Renal cortex interstitium (tissue), 11 donors: ENCODE measurements at regions not wholly inside any gene's neighbourhood (a gene's known extent, or its start where the extent isn't known, plus 50 kb on each side); places are given as distances from the start of the nearest gene placed in this dataset.
A peak's percentile ranks its signal among the peaks of the same experiment; 100 is the strongest.
"Not testable (repeated sequence)": the region's sequence is repeated elsewhere in the genome, so short reads cannot be mapped to it uniquely, and the experiment has no call there.

Experiments
- DNase-seq, 11 donors: peaks; one replicate each; pipeline ENCODE4 v3.0.0-alpha.2; 2013; ENCODE audit warnings: low read depth in 9 of 11, low spot score in 4 of 11; ENCODE audit errors: extremely low read depth in 1 of 11

DNA sequence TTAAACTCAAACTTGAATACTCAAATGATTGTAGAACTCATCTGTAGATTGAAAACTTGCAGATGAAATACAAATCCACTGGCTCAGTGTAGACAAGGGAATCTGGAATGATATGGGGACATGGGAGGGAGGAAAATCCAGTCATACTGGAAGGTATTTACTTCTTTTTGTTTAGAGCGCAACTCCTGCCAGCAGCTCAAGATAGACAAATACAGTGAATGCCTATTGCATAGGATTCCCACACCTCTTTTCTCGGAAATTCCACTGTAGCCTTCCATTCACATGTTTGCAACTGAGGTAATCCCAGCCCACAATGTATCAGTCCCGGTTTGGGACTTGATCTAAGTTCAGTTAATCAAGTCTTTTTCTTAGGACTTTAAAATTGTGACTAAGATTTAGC lies 311.2 kb downstream of the PTPRC start:
- DNase-seq: no peak

- DNase-seq: no peak
These were observed 316.2 kb downstream of the PTPRC start for GRCh38 chr1:198955085-198955484.

DNA sequence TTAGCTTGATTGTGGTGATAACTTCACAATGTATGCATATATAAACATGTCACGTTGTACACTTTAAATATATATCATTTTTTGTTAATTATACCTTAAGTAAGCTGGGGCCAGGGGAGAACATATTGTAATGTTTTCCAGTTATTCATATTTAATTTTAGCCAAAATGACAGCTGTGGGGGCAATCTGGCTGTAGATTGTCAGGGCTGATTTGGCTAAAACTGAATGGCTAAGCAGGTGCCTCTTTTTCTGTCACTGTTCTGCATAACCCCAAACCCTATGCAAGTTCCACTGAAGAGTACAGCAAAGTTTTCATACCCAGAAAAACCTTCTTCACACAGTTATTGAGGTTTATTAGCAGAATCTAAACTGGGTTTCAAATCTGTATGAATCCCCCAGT lies 318.2 kb downstream of the PTPRC start:
- no peak for DNase-seq

DNA sequence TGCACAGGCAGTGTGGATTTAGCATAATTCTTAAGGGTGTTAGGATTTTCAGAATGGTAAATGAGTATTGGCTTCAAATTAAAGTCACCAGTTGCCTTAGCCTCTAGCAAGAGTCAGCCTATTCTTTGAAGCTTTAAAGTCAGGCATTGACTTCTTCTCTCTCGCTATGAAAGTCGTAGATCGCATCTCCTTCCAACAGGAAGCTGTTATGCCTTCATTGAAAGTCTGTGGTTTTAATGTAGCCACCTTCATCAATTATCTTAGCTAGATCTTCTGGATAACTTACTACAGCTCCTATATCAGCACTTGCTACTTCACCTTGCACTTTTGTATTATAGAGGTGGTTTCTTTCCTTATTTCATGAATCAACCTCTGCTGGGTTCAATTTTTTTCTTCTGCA lies 320.2 kb downstream of the PTPRC start:
- DNase-seq: no peak

- no peak for DNase-seq
These were observed 320.8 kb downstream of the PTPRC start for GRCh38 chr1:198959676-198960075.

GRCh38 chr1:198963796-198964195 lies 325.0 kb downstream of the PTPRC start:
- not testable (repeated sequence) for DNase-seq

GRCh38 chr1:198966519-198966918 lies 327.7 kb downstream of the PTPRC start:
- no peak for DNase-seq

DNA sequence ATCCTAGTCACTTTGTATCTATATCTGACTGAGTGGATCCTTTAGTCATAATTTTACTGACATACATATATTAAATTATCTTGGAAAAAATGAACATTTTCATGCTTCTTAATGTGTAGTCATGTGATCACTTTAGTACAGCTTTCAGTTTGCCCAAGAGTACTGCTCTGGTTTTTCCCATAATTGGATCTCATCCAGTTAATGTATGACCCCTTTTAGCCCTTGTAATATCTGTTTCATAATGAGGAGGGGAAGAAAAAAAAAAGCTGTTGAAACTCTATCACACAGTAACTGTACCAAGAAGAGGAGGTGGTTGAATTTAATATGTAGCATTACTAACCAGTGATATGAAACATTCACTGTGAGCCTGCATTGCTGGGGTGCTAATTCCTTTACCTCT lies 328.7 kb downstream of the PTPRC start:
- no peak for DNase-seq

DNA sequence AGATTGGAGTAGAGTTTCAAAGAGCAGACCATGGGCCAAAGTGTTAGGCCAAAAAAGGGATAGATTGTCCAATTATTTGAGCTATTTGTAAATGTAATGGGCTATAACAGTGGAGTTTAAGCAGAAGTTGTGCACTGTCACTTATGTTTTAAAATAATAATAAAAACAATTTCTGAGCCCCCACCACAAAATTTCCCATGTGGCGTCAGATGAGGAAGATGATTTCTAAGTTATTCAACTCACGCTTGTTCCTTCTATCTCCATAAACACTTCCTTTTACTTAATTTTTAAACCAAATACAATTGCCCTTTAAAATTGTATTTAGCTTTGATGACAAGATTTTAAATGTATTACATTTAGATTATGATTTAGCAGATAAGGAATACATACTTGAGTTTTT lies 330.0 kb downstream of the PTPRC start:
- no peak for DNase-seq

DNA sequence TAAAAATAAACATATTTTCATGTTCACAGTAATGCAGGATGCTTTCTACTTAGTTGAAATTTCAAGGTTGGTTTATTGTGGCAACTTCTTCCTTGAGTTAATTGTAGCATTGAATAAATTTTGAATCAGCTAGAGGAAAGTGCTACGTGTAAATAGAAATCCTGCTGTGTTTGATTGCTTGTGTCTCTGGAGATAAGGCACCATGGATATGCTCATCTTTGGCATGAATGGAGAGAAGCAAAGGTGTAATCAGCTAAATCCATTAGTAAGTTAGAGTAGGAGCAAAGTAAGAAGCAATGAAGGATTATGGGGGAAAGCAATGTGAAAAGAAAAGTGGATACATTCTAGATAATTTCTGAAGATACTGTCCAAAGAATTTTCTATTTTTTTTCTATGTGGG lies 331.1 kb downstream of the PTPRC start:
- no peak for DNase-seq

GRCh38 chr1:198970916-198971315 lies 332.1 kb downstream of the PTPRC start:
- no peak for DNase-seq

GRCh38 chr1:198977909-198978308 lies 339.1 kb downstream of the PTPRC start:
- DNase-seq: no peak

DNA sequence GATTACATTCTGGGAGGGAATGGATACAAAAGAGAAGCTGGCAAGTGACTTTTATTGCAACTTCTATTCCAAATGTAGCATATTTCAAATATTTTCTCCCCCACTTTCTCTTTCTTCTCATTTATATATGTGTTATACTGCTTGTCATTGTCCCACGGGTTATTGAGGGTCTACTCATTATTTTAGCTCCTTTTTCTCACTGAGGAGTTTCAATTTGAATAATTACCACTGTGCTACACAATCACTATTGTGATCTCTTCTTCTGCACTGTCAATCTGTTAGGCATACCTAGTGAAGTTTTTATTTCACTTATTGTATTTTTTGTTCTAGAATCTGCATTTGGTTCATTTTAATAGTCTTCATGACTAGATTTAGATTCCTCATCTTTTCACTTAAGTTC lies 339.7 kb downstream of the PTPRC start:
- DNase-seq: no peak

DNA sequence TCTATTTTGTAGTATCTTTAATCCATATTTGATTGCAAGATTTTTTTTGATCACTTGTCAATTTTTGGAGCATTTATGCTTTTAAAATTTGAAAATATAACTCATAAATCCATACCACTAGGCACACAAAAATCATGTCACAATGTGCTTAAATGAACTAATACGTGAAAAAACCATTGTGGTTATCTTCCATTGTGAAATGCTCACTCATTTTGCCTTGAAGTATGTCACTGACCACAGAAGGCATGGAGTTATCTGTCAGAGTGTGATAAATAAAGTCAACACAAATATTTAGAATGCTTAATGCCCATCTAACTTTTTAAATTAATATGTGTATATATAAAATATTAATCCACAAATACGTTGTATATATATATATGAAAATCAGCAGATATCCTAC lies 347.2 kb downstream of the PTPRC start:
- DNase-seq: no peak

DNA sequence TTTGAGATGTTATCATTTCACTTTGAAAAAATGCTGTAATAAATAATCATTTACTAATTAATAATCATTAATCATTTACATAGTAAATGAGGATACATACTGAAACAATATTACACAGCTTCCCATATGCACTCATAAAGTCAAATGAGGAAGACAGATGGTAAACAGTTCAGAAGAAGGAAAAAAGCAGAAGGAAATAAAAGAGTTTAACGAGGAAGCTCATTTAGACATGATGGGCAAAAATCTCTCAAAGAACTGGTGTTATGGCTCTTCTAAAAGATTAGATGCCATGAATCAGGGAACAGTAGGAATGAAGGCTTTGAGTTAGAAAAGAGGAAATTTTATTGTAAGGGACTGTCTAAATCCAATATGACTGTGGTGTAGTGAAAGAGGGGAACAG lies 347.6 kb downstream of the PTPRC start:
- DNase-seq: no peak

GRCh38 chr1:199002661-199003060 lies 363.8 kb downstream of the PTPRC start:
- peak in 1 of 11 donors; percentile 4 for DNase-seq

DNA sequence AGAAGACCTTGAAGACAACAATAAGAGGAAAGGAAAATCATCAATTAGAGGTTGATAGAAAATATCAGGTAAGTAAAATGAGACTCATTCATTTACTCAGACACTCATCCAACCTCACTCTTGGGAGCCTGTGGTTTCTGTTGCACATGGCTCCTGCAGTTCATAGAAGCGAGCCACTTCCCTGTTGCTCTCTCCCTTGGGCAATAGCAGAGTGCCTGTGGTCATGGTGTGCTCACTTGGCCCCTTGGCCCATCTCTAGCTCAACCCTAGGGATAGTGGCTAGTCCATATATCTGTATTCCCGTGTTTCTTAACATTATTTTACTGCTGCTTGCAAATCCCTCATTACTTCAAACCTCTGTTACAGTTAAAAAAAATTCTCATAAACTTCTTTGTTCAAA lies 368.6 kb downstream of the PTPRC start:
- no peak for DNase-seq

GRCh38 chr1:199009447-199009846 lies 370.6 kb downstream of the PTPRC start:
- no peak for DNase-seq

GRCh38 chr1:199010492-199010891 lies 371.7 kb downstream of the PTPRC start:
- DNase-seq: no peak

DNA sequence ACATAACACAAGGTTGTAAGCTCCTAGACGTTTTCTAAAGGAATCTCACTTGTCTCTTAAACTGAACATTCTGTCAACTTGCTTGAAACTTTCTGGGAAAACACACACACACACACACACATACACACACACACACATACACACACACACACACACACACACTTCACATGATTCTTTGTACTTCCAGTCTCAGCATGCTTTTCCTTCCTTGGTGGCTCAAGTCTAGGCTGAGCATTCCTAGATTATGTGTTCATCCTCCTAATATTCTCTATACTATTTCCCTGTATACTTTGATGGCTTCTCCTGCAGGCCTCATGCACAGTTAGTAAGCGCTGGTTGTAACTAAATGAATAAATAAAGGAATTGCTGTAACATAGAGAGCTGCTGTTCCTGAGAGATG lies 372.1 kb downstream of the PTPRC start:
- no peak for DNase-seq

- DNase-seq: no peak
These were observed 377.0 kb downstream of the PTPRC start for GRCh38 chr1:199015799-199016198.

DNA sequence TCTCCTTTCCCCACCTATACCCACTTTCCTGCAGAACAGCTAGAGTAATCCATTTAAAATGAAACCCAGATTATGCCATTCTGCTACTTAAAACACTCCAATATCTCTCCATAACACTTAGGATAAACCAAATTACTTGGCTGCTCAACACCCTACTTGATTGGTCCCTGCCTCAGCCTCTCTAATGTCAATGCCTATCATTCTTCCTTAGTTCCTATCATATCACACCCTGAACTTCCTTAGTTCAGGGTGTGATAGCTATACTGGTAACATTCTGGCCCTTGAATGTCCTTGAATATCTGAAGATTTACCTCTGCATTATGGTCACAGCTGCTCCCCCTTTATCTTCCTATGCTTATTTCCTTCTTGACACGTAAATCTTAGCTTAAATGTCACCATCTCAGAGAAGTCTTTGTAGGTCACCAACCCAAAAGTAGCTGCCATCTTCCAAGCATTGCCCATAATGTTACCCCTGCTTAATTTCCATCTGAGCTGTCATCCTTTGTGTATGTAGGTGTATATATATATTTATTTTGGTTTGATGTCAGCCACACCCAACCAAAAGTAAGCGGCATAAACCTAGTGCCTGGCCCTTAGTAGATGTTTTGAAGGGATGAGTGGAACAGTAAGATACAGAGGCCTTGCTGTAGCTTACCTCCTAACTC lies 379.8 kb downstream of the PTPRC start:
- DNase-seq: no peak
